ENCODE measurements at regions not wholly inside any gene's neighbourhood (a gene's known extent, or its start where the extent isn't known, plus 50 kb on each side); places are given as distances from the start of the nearest gene placed in this dataset.

DNA sequence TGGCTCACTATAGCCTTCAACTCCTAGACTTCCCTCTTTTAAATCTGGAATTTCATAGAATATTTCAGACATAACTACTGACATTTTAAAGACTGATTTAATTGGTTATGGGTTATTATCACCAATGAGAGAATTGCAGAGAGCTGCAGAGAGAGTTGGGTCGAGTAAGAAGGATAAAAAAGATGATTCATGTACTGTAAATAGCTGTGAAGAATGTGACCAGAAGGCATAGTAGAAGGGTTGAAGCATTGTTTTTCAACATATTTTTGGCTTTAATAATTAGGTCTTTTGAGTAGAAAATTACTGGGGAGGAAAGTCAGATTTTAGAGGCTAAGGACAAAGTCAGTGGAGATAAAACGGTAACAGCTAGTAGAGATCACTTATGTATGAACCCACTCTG lies 503.2 kb upstream of the SLC8A1 start:
- no peak overlapping the region for H3K27ac ChIP-seq
- TF ChIP-seq, protein P1, sequence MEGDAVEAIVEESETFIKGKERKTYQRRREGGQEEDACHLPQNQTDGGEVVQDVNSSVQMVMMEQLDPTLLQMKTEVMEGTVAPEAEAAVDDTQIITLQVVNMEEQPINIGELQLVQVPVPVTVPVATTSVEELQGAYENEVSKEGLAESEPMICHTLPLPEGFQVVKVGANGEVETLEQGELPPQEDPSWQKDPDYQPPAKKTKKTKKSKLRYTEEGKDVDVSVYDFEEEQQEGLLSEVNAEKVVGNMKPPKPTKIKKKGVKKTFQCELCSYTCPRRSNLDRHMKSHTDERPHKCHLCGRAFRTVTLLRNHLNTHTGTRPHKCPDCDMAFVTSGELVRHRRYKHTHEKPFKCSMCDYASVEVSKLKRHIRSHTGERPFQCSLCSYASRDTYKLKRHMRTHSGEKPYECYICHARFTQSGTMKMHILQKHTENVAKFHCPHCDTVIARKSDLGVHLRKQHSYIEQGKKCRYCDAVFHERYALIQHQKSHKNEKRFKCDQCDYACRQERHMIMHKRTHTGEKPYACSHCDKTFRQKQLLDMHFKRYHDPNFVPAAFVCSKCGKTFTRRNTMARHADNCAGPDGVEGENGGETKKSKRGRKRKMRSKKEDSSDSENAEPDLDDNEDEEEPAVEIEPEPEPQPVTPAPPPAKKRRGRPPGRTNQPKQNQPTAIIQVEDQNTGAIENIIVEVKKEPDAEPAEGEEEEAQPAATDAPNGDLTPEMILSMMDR (conservative IDR thresholded peaks at IDR 0.05), result no peak

DNA sequence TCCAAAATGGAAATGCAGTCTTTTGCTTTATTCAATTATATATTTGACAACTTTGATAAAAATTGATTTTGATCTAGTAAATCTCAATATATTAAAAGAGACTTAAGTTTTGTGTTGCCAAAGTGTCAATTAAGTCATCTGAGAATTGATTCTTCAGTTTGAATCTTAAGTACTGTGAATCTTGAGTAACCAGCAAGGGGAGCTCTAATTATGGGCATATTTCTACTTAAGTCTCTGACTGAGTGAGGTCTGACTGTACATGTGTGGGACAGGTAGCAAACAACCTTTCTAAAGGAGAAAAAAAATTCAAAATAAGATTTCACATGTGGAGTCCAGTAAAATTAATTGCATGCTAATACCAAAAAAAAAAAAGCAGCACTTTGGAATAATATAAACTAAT lies 503.7 kb upstream of the SLC8A1 start:
- TF ChIP-seq, protein P1 (conservative IDR thresholded peaks at IDR 0.05), result peak; percentile 65
- H3K27ac ChIP-seq, result no peak overlapping the region

DNA sequence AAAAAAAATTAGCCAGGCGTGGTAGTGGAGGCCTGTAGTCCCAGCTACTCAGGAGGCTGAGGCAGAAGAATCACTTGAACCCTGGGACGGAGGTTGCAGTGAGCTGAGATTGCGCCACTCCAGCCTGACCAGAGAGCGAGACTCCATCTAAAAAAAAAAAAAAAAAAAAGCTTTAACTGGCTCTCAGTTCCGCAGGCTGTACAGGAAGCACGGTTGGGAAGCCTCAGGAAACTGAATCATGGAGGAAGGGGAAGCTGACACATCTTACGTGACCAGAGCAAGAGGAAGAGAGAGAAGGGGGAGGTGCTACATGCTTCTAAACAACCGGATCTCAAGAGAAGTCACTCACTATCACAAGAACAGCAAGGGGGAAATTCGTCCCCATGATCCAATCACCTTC lies 505.6 kb upstream of the SLC8A1 start:
- no peak overlapping the region for H3K27ac ChIP-seq
- TF ChIP-seq, protein P1 (conservative IDR thresholded peaks at IDR 0.05), result no peak

DNA sequence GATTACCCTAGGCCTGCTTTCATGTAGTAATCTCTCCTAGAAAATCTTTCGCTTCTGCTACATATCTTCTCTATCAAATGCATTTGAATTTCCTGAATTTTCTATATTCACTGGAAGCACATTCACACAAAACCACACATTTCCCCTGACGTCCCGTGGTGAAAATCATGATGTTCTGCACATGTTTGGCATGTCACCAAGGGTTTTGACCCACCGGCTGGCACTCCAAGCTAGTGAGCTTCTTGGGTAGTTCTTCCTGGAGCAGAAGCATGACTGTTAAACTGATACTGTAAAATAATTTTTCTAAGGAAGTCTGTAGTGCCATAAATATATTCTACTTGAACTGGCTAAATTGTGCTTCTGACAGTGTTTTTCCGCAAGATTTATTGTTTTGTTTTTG lies 510.1 kb upstream of the SLC8A1 start:
- TF ChIP-seq, protein P1 (conservative IDR thresholded peaks at IDR 0.05), result no peak
- no peak overlapping the region for H3K27ac ChIP-seq

DNA sequence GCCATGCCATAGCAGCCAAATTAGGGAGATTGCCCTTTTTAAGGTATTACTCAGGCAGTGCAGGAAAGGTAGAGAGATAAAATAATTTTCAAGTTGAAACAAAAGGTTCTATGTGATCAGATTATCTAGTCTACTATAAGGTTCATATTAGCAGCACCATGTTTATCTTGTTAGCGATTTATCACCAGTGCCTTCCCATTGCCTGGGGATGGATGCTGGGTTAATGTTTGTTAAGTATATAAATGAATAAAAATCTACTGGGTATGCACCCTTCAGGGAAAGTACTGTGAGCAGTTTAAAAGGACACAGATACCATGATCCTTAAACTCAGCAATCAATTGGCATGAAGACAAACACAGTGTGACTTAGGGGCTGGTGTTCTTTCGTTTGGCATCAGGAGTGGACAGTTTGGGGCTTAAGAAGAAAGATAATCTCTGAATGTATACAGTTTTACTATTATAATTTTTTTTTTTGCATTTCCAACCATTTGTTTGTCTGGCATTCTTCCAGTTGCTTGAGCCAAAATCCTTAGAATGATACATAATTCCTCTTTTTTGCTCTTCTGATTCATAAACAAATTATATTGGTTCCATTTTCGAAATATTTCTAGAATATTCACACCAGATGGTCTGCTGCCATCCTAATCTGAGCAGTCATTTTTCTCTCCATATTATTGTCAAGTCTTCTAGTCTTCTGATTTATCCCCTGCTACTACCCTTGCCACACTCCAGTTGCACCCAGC lies 512.8 kb upstream of the SLC8A1 start:
- TF ChIP-seq, protein P1 (conservative IDR thresholded peaks at IDR 0.05), result no peak
- no peak overlapping the region for H3K27ac ChIP-seq

DNA sequence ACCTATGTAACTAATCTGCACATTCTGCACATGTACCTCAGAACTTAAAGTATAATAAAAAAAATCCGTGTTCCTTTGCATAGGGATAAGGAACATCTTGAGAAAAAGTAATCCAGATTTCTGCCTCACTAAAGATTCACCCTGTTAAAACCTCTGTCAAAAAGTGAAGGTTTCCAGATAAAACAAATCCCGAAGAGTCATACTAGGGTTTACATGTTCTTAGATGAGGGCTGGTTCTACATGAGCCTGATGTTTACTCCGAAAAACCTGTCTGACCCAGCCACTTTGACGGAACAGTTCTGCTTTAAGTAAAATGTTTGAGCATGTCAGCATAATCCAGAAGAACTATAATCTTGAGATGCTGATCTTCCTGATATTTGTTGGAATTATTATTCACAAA lies 515.6 kb upstream of the SLC8A1 start:
- no peak overlapping the region for H3K27ac ChIP-seq
- TF ChIP-seq, protein P1 (conservative IDR thresholded peaks at IDR 0.05), result no peak

DNA sequence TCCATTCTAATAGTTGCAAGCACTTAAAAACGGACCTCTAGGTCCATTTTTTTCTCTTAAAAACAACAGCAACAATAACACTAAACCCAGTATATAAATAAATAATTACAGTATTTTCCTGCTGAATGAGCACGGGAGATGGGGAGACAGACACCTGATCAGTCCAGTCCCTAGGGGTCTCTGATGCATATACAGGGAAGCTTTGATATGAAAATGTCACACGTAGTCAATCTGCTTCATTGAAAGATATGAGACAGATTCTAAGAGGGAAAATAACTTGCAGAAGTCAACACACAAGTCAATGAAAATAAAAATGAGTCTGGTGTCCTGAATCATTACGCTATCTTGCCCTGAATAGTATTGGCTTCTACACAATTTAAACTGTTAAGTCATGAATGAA lies 523.3 kb upstream of the SLC8A1 start:
- no peak overlapping the region for H3K27ac ChIP-seq
- TF ChIP-seq, protein P1 (conservative IDR thresholded peaks at IDR 0.05), result no peak

Data from VCaP (cell line).